Left renal pelvis (tissue), 4 donors: ENCODE measurements at regions not wholly inside any gene's neighbourhood (a gene's known extent, or its start where the extent isn't known, plus 50 kb on each side); places are given as distances from the start of the nearest gene placed in this dataset.
"Not testable (repeated sequence)": the region's sequence is repeated elsewhere in the genome, so short reads cannot be mapped to it uniquely, and the experiment has no call there.

Experiments
- DNase-seq, 4 donors: peaks; one replicate each; pipeline ENCODE4 v3.0.0-alpha.2; 2013; ENCODE audit warnings: low read depth in 4 of 4, low spot score in 3 of 4

GRCh38 chr2:173544641-173545363 lies 190.1 kb downstream of the CDCA7 start:
- peak in 1 of 4 donors; percentile 14 for DNase-seq

- no peak for DNase-seq
These were observed 190.7 kb downstream of the CDCA7 start for GRCh38 chr2:173545364-173545763.

GRCh38 chr2:173547499-173547898 lies 192.8 kb downstream of the CDCA7 start:
- no peak for DNase-seq

GRCh38 chr2:173550143-173550542 lies 195.5 kb downstream of the CDCA7 start:
- no peak for DNase-seq

- DNase-seq: no peak
These were observed 197.9 kb downstream of the CDCA7 start for GRCh38 chr2:173552531-173552930.

GRCh38 chr2:173553593-173553992 lies 198.9 kb downstream of the CDCA7 start:
- no peak for DNase-seq

GRCh38 chr2:173555833-173556232 lies 201.2 kb downstream of the CDCA7 start:
- DNase-seq: peak in 1 of 4 donors; percentile 19

GRCh38 chr2:173556816-173557215 lies 202.1 kb downstream of the CDCA7 start:
- DNase-seq: no peak

GRCh38 chr2:173557497-173557896 lies 202.8 kb downstream of the CDCA7 start:
- DNase-seq: no peak

GRCh38 chr2:173567493-173567892 lies 212.8 kb downstream of the CDCA7 start:
- no peak for DNase-seq

- no peak for DNase-seq
These were observed 213.4 kb downstream of the CDCA7 start for GRCh38 chr2:173568054-173568453.

GRCh38 chr2:173571021-173571821 lies 216.5 kb downstream of the CDCA7 start:
- DNase-seq: peak in 2 of 4 donors; percentile 18 to 40

- no peak for DNase-seq
These were observed 217.4 kb downstream of the CDCA7 start for GRCh38 chr2:173571887-173572680.

- DNase-seq: no peak
These were observed 218.2 kb downstream of the CDCA7 start for GRCh38 chr2:173572848-173573247.

GRCh38 chr2:173573782-173574181 lies 219.1 kb downstream of the CDCA7 start:
- DNase-seq: not testable (repeated sequence)

- DNase-seq: no peak
These were observed 219.8 kb downstream of the CDCA7 start for GRCh38 chr2:173574324-173575112.

GRCh38 chr2:173578404-173579107 lies 223.9 kb downstream of the CDCA7 start:
- no peak for DNase-seq

GRCh38 chr2:173580351-173580750 lies 225.7 kb downstream of the CDCA7 start:
- DNase-seq: no peak

- no peak for DNase-seq
These were observed 226.3 kb downstream of the CDCA7 start for GRCh38 chr2:173580956-173581355.

GRCh38 chr2:173583196-173583595 lies 228.5 kb downstream of the CDCA7 start:
- DNase-seq: no peak
